HepG2 (cell line): ENCODE measurements at regions not wholly inside any gene's neighbourhood (a gene's known extent, or its start where the extent isn't known, plus 50 kb on each side); places are given as distances from the start of the nearest gene placed in this dataset.

Experiments used
- ATAC-seq: fragments of 200-7000 bp; cut with Tn5 transposase; 3 replicates; pipeline ENCODE4 v1.9.1; 2020; ENCODE audit warnings: mild to moderate bottlenecking, moderate library complexity
- BruUV-seq: library from RNA; stranded (reverse); fragments of 400-500 nt; replicated peaks from 2 replicates; lab custom pipeline; 2021; lab: Mats Ljungman, UMichigan
- CTCF ChIA-PET: fragments of 300-600 bp; formaldehyde crosslinking; extraction: SDS; loops from one replicate; lab custom pipeline; 2021; ENCODE audit warnings: low total read pairs, inconsistent platforms, low intra/inter-chr PET ratio; lab: Yijun Ruan, JAX
- POLR2A ChIA-PET: fragments of 350-600 bp; sonication (Branson Sonifier 250); formaldehyde crosslinking; loops from one replicate; lab custom pipeline; 2020; ENCODE audit warnings: antibody characterized with exemption, inconsistent platforms; lab: Yijun Ruan, JAX
- DNase-seq: peaks from one replicate; pipeline ENCODE4 v3.0.0-alpha.2; 2015; ENCODE audit warnings: low spot score
- FAIRE-seq: peaks from 3 replicates; lab custom pipeline; 2011; peaks lifted over from hg19 to GRCh38; lab: Jason Lieb, UNC
- H2AFZ ChIP-seq: one replicate; pipeline ENCODE4 v1.6.1; 2011; ENCODE audit warnings: low read length, inconsistent platforms
- H3K27ac ChIP-seq: fragments of 300-600 bp; 3 replicates; pipeline ENCODE4 v1.8.0; 2011; ENCODE audit warnings: mixed run types, mild to moderate bottlenecking, mixed read lengths, low read length, inconsistent platforms; ENCODE audit not compliant: insufficient read depth; ENCODE audit errors: extremely low read length
- H3K27me3 ChIP-seq, 2 experiments: fragments of 200-600 bp in 1 of 2; 2 replicates in 1 of 2; 3 replicates in 1 of 2; pipeline versions ENCODE4 v1.6.0 to v1.8.0; 2011; ENCODE audit warnings: low read length in 2 of 2, mild to moderate bottlenecking in 2 of 2, moderate library complexity in 2 of 2, inconsistent platforms in 1 of 2; ENCODE audit not compliant: insufficient read depth in 2 of 2, control insufficient read depth in 1 of 2
- H3K36me3 ChIP-seq, 2 experiments: fragments of 200-600 bp in 1 of 2; replicated peaks in 1 of 2; 2 replicates in 1 of 2; 3 replicates in 1 of 2; pipeline versions ENCODE4 v1.5.1 to v1.8.0; 2011; ENCODE audit warnings: low read length in 2 of 2, inconsistent platforms in 1 of 2; ENCODE audit not compliant: insufficient read depth in 2 of 2, control insufficient read depth in 1 of 2
- H3K4me1 ChIP-seq: 2 replicates; pipeline ENCODE4 v1.5.1; 2012; ENCODE audit warnings: low read length, inconsistent platforms; ENCODE audit not compliant: insufficient read depth
- H3K4me2 ChIP-seq: 2 replicates; pipeline ENCODE4 v1.6.0; 2011; ENCODE audit warnings: low read depth, low read length, inconsistent platforms
- H3K4me3 ChIP-seq, 3 experiments: fragments of 200-600 bp in 1 of 3; sonication (generic), shearing (Covaris generic) in 1 of 3; replicated peaks in 1 of 3; 2 replicates each; pipeline ENCODE4 v1.5.1; 2011 to 2016; ENCODE audit warnings: low read length in 3 of 3, inconsistent platforms in 2 of 3, low read depth in 2 of 3, mild to moderate bottlenecking in 2 of 3, control low read depth in 1 of 3, mixed read lengths in 1 of 3; ENCODE audit not compliant: insufficient read depth in 1 of 3
- H3K79me2 ChIP-seq: one replicate; pipeline ENCODE4 v1.6.1; 2011; ENCODE audit warnings: low read length, inconsistent platforms; ENCODE audit not compliant: insufficient read depth
- H3K9ac ChIP-seq: 2 replicates; pipeline ENCODE4 v1.6.0; 2011; ENCODE audit warnings: mild to moderate bottlenecking, low read depth, low read length, inconsistent platforms; ENCODE audit not compliant: insufficient read depth
- H3K9me3 ChIP-seq: 2 replicates; pipeline ENCODE4 v1.5.1; 2012; ENCODE audit warnings: mild to moderate bottlenecking, low read length
- H4K20me1 ChIP-seq: 2 replicates; pipeline ENCODE4 v1.6.0; 2011; ENCODE audit warnings: inconsistent platforms, mild to moderate bottlenecking, low read length, moderate library complexity; ENCODE audit not compliant: insufficient read depth
- HMGA1 ChIP-seq: sonication (generic); formaldehyde crosslinking; conservative IDR thresholded peaks from 2 replicates; pipeline ENCODE4 v1.4.0; 2020; ENCODE audit warnings: missing genetic modification reagents
- HNF1B ChIP-seq: sonication (generic); formaldehyde crosslinking; IDR thresholded peaks from 2 replicates; pipeline ENCODE4 v1.5.1; 2020; ENCODE audit warnings: mild to moderate bottlenecking, moderate library complexity, missing genetic modification reagents
- MAFK ChIP-seq, 2 experiments: IDR thresholded peaks in 1 of 2; conservative IDR thresholded peaks in 1 of 2; 2 replicates each; pipeline ENCODE4 v1.6.1; 2011; ENCODE audit warnings: improper control_type of control experiment in 2 of 2, low read length in 2 of 2
- PRMT3 ChIP-seq: sonication (generic); formaldehyde crosslinking; IDR thresholded peaks from 2 replicates; pipeline ENCODE4 v1.8.1; 2022; ENCODE audit warnings: low read depth, mild to moderate bottlenecking, moderate library complexity, missing genetic modification reagents, borderline replicate concordance
- STAG1 ChIP-seq: sonication (generic); formaldehyde crosslinking; IDR thresholded peaks from 2 replicates; pipeline ENCODE4 v1.4.0; 2020; ENCODE audit warnings: missing genetic modification reagents
- ZNF274 ChIP-seq: sonication (generic); formaldehyde crosslinking; IDR thresholded peaks from 2 replicates; pipeline ENCODE4 v1.5.1; 2020; ENCODE audit warnings: mild to moderate bottlenecking, missing genetic modification reagents
- ZNF333 ChIP-seq: sonication (generic); formaldehyde crosslinking; IDR thresholded peaks from 2 replicates; pipeline ENCODE4 v1.4.0; 2020; ENCODE audit warnings: mild to moderate bottlenecking, missing genetic modification reagents, borderline replicate concordance
- WGBS: methylation state at CpG from one replicate; pipeline ENCODE4 v1.1.6; 2017; ENCODE audit warnings: low lambda C conversion rate; 5-methylcytosine and 5-hydroxymethylcytosine counted together
- in situ Hi-C: cut with HindIII; loops from 2 replicates; pipeline ENCODE4 v1.10.0; 2017; ENCODE audit warnings: low pct_unique_long_range_greater_than_20kb; ENCODE audit not compliant: extremely low pct_ligation_motif_present
- intact Hi-C: fragments of 100-400 bp; cut with micrococcal nuclease; formaldehyde crosslinking; loops from one replicate; pipeline ENCODE4 v1.10.0; 2022; ENCODE audit not compliant: unreplicated experiment
- TF ChIP-seq, protein P1 (sequence below): sonication (generic); formaldehyde crosslinking; IDR thresholded peaks from 2 replicates; pipeline ENCODE4 v1.5.0; 2020; ENCODE audit warnings: missing genetic modification reagents

DNA sequence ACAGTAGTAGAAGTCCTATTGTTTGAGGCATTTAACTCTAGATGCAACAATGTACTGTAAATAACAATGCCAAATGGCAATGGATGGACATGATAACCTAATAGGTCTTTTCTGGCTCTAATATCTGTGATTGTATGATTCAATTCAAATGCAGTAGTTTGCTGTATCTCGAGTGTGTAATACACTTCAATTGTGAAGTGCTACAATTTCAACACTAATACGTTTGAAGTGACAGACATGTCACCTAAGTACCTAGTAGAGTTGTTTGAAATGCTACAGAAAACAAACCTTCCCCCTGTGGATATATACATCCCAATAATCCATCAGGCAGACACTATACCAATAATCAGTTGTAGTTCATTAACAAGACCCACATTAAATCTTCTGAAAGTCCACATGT lies 305.9 kb upstream of the ITGA1 start:
- H3K79me2 ChIP-seq, result no peaks in the 10 kb centered on the region
- ATAC-seq (no peak), DNase-seq (no peak), FAIRE-seq (no peak)
- no peaks in the 10 kb centered on the region for H3K9me3 ChIP-seq
- no peaks in the 10 kb centered on the region for H3K36me3 ChIP-seq
- no peak overlapping the region for H3K27ac ChIP-seq
- POLR2A ChIA-PET, result no interaction called here
- H4K20me1 ChIP-seq, result no peaks in the 10 kb centered on the region
- 0% methylated on average over 2 of the region's 2 CpGs for WGBS
- no peaks in the 10 kb centered on the region for H3K27me3 ChIP-seq
- BruUV-seq, result no TSS peak
- TF ChIP-seq, protein P1, sequence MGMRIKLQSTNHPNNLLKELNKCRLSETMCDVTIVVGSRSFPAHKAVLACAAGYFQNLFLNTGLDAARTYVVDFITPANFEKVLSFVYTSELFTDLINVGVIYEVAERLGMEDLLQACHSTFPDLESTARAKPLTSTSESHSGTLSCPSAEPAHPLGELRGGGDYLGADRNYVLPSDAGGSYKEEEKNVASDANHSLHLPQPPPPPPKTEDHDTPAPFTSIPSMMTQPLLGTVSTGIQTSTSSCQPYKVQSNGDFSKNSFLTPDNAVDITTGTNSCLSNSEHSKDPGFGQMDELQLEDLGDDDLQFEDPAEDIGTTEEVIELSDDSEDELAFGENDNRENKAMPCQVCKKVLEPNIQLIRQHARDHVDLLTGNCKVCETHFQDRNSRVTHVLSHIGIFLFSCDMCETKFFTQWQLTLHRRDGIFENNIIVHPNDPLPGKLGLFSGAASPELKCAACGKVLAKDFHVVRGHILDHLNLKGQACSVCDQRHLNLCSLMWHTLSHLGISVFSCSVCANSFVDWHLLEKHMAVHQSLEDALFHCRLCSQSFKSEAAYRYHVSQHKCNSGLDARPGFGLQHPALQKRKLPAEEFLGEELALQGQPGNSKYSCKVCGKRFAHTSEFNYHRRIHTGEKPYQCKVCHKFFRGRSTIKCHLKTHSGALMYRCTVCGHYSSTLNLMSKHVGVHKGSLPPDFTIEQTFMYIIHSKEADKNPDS (CRISPR knock-in tag), result no peak
- no peak for TF ChIP-seq MAFK (conservative IDR thresholded peaks at IDR 0.05 in 1 of 2, IDR thresholded peaks at IDR 0.05 in 1 of 2; ENCODE audit: low read length in 2 of 2)
- no peak for TF ChIP-seq ZNF274 (CRISPR knock-in tag)
- CTCF ChIA-PET, result no interaction called here
- H3K4me1 ChIP-seq, result no peaks in the 10 kb centered on the region
- no peak overlapping the region for H3K9ac ChIP-seq
- intact Hi-C loops, result no loop called here
- H3K4me3 ChIP-seq, result no peak overlapping the region
- H3K4me2 ChIP-seq, result no peak overlapping the region
- no peak overlapping the region for H2AFZ ChIP-seq
- in situ Hi-C loops, result no loop called here

- H3K4me3 ChIP-seq, result no peak overlapping the region
- no peaks in the 10 kb centered on the region for H3K4me1 ChIP-seq
- H3K36me3 ChIP-seq, result no peaks in the 10 kb centered on the region
- no peaks in the 10 kb centered on the region for H4K20me1 ChIP-seq
- no peaks in the 10 kb centered on the region for H3K27me3 ChIP-seq
- no peak overlapping the region for H3K27ac ChIP-seq
- H3K4me2 ChIP-seq, result no peak overlapping the region
- no peaks in the 10 kb centered on the region for H3K9me3 ChIP-seq
- in situ Hi-C loops (no loop called here), intact Hi-C loops (no loop called here)
- DNase-seq, result no peak
- 9% methylated on average over 4 of the region's 4 CpGs for WGBS
- CTCF ChIA-PET, result no interaction called here
- TF ChIP-seq ZNF333 (CRISPR knock-in tag), result no peak
- no peak for TF ChIP-seq STAG1
- no peak for TF ChIP-seq HMGA1 (CRISPR knock-in tag)
- TF ChIP-seq HNF1B, result no peak
- TF ChIP-seq PRMT3, result no peak
- no peak overlapping the region for H3K9ac ChIP-seq
- no peak for FAIRE-seq
- POLR2A ChIA-PET, result no interaction called here
- no TSS peak for BruUV-seq
- H2AFZ ChIP-seq, result no peak overlapping the region
- ATAC-seq, result no peak
- no peaks in the 10 kb centered on the region for H3K79me2 ChIP-seq
Observed at GRCh38 chr5:52491071-52491787, 296.5 kb upstream of the ITGA1 start.
